NT2/D1 (cell line): ENCODE measurements at regions not wholly inside any gene's neighbourhood (a gene's known extent, or its start where the extent isn't known, plus 50 kb on each side); places are given as distances from the start of the nearest gene placed in this dataset.

ENCODE experiments used
- DNase-seq: peaks from one replicate; pipeline ENCODE4 v3.0.0-alpha.2; 2011; ENCODE audit warnings: low read depth, low spot score
- H3K27me3 ChIP-seq: 2 replicates; pipeline ENCODE4 v1.6.0; 2011; ENCODE audit warnings: mild to moderate bottlenecking; ENCODE audit not compliant: insufficient read length, insufficient read depth
- H3K36me3 ChIP-seq: 2 replicates; pipeline ENCODE4 v1.6.1; 2011; ENCODE audit warnings: mild to moderate bottlenecking, low read length, mixed read lengths; ENCODE audit not compliant: insufficient read depth, insufficient read length
- H3K4me1 ChIP-seq: 2 replicates; pipeline ENCODE4 v1.5.1; 2011; ENCODE audit not compliant: insufficient read depth, insufficient read length
- H3K4me3 ChIP-seq: 2 replicates; pipeline ENCODE4 v1.5.1; 2011; ENCODE audit warnings: low read depth; ENCODE audit not compliant: insufficient read length
- H3K9ac ChIP-seq: 2 replicates; pipeline ENCODE4 v1.6.0; 2011; ENCODE audit warnings: low read depth; ENCODE audit not compliant: insufficient read length
- H3K9me3 ChIP-seq: 2 replicates; pipeline ENCODE4 v1.5.1; 2011; ENCODE audit warnings: mild to moderate bottlenecking, low read length; ENCODE audit not compliant: insufficient read depth
- SUZ12 ChIP-seq: IDR thresholded peaks from 2 replicates; pipeline ENCODE4 v1.6.1; 2011; ENCODE audit not compliant: insufficient read length, insufficient read depth; ENCODE audit errors: extremely low read depth
- YY1 ChIP-seq: IDR thresholded peaks from 2 replicates; pipeline ENCODE4 v1.6.1; 2011; ENCODE audit not compliant: insufficient read length, insufficient read depth
- ZNF274 ChIP-seq: IDR thresholded peaks from 2 replicates; pipeline ENCODE4 v1.6.1; 2011; ENCODE audit warnings: mild to moderate bottlenecking, low read depth, low read length

DNA sequence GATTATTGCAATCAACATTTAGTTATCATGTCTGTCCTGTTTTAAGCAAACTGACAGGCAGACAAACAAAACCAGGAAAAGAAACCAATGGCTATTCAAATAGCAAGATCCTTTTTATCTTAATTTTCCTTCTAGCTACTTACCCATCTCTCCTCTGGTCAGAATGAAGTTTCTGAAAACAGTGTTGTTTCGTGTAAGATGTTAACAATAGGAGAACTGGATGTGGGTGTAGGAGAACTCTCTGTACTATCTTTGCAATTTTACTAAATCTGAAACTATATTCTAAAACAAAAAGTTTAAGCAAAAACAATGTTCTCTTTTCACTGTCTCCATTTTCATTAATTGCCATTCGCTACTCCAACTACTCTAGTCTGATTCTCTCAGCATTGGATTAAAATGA lies 726.4 kb downstream of the ZNF385D start:
- no peaks in the 10 kb centered on the region for H3K27me3 ChIP-seq
- no peaks in the 10 kb centered on the region for H3K9me3 ChIP-seq
- H3K9ac ChIP-seq: no peak overlapping the region
- no peak overlapping the region for H3K4me3 ChIP-seq
- H3K36me3 ChIP-seq: no peaks in the 10 kb centered on the region
- no peak for TF ChIP-seq SUZ12
- TF ChIP-seq YY1: no peak
- TF ChIP-seq ZNF274: no peak
- DNase-seq: no peak
- no peaks in the 10 kb centered on the region for H3K4me1 ChIP-seq

DNA sequence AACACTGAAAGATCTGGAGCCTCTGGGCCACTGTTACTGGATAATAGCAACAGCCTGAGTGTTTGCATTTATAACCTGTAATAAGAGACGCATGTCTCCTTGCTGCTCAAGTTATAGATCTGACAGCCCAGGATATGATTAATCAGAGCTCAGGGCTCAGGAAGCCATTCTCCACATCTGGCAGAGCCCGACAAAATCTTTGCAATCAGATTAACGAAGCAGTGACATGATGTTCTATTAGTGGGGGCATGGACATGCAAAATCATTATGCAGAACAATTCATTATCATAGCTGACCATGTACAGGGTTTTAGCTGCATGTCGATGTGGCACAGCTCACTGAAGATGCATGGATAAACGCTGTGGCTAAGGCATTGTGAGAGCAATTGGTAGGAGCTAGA lies 730.3 kb downstream of the ZNF385D start:
- Histone ChIP-seq H3K4me1 (no peaks in the 10 kb centered on the region), H3K27me3 (no peaks in the 10 kb centered on the region), H3K9ac (no peak overlapping the region), H3K36me3 (no peaks in the 10 kb centered on the region), H3K4me3 (no peak overlapping the region), H3K9me3 (no peaks in the 10 kb centered on the region)
- DNase-seq: no peak
- no peak for TF ChIP-seq SUZ12
- no peak for TF ChIP-seq YY1
- no peak for TF ChIP-seq ZNF274

GRCh38 chr3:21020043-21020442 lies 731.0 kb downstream of the ZNF385D start:
- Histone ChIP-seq H3K4me3 (no peak overlapping the region), H3K36me3 (no peaks in the 10 kb centered on the region), H3K27me3 (no peaks in the 10 kb centered on the region), H3K4me1 (no peaks in the 10 kb centered on the region), H3K9me3 (no peaks in the 10 kb centered on the region), H3K9ac (no peak overlapping the region)
- no peak for DNase-seq
- TF ChIP-seq ZNF274 (no peak), YY1 (no peak), SUZ12 (no peak)

DNA sequence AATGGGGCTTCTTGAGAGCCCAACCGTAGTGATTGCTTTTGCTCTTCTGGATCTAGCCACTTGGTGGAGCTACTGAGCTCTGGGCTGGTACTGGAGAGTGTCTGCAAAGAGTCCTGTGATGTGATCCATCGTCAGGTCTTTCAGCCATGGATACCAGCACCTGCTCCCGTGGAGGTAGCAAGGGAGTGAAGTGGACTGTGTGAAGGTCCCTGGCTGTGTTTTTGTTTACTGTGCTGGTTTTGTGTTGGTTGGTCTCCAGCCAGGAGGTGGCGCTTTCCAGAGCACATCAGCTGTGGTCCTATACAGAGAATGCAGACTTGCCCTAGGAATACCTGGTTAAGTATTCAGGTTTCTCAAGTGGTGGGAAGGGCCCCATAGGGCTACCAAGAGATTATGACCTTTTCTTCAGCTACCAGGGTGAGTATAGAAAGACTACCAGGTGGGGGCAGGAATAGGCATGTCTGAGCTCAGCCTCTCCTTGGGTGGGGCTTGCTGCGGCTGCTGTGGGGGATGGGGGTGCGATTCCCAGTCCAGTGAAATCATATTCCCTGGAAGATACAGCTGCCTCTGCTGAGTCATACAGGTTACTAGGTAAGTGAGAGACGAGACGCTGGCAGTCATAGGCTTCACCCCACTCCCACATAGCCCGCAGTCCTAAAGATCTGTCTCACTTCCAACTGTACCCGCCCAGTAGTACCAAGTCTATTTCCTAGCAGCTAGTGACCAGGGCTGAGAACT lies 733.7 kb downstream of the ZNF385D start:
- no peak overlapping the region for H3K4me3 ChIP-seq
- TF ChIP-seq SUZ12 (no peak), ZNF274 (no peak), YY1 (no peak)
- H3K27me3 ChIP-seq: no peaks in the 10 kb centered on the region
- no peaks in the 10 kb centered on the region for H3K4me1 ChIP-seq
- H3K36me3 ChIP-seq: no peaks in the 10 kb centered on the region
- no peak overlapping the region for H3K9ac ChIP-seq
- H3K9me3 ChIP-seq: no peaks in the 10 kb centered on the region
- peak; percentile 23 for DNase-seq

DNA sequence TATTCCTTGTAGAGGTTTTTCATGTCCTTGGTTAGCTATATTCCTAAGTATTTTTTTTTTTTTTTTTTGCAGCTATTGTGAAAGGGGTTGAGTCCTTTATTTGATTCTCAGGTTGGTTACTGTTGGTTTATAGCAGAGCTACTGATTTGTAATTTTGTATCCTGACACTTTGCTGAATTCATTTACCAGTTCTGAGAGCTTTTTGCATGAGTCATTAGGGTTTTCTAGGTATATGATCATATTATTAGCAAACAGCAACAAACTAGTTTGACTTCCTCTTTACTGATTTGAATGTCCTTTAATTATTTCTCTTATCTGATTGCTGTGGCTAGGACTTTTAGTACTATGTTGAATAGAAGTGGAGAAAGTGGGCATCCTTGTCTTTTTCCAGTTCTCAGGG lies 737.4 kb downstream of the ZNF385D start:
- no peak overlapping the region for H3K4me3 ChIP-seq
- no peaks in the 10 kb centered on the region for H3K4me1 ChIP-seq
- H3K27me3 ChIP-seq: no peaks in the 10 kb centered on the region
- H3K36me3 ChIP-seq: no peaks in the 10 kb centered on the region
- H3K9ac ChIP-seq: no peak overlapping the region
- no peak for TF ChIP-seq SUZ12
- no peak for TF ChIP-seq YY1
- no peak for TF ChIP-seq ZNF274
- no peaks in the 10 kb centered on the region for H3K9me3 ChIP-seq
- DNase-seq: no peak

DNA sequence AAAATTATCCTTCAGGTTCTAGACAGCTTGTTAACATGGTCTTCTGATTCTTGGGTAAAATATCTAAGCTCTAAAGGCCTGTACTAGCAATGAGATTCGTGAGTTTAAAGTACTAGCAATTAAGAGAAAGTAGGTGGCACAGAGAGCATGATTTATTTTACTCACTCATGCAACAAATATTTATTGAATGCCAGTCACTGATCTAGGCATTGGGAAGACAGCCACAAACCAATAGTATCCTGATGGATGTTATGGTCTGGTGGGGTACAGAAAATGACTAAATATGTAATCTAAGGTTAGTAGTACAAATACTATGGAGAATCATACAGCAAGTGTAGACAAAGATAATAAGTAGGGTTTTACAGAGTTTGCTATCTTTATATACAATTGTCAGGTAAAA lies 751.3 kb downstream of the ZNF385D start:
- H3K27me3 ChIP-seq: no peaks in the 10 kb centered on the region
- TF ChIP-seq YY1: no peak
- no peaks in the 10 kb centered on the region for H3K9me3 ChIP-seq
- no peak overlapping the region for H3K9ac ChIP-seq
- H3K4me3 ChIP-seq: no peak overlapping the region
- no peaks in the 10 kb centered on the region for H3K36me3 ChIP-seq
- DNase-seq: no peak
- H3K4me1 ChIP-seq: no peaks in the 10 kb centered on the region

DNA sequence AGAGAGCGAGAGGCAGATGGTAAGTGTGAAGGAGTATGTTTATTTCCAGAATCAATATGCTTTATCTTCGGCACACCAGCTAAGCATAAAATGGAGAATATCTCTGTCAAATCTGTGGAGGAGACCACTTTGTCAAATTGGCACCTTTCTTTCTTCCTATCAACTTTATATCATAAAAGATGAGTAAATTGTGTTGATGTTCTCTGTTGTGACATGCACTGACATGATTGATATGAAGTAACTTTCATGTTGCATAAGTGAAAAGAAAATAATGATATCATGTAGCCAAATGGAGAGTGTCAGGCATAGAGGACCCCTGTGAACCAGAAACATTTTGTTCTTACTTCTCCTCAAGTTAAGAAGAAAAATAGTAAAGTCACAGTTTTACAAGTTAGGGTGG lies 753.8 kb downstream of the ZNF385D start:
- no peak overlapping the region for H3K9ac ChIP-seq
- no peak for DNase-seq
- no peaks in the 10 kb centered on the region for H3K27me3 ChIP-seq
- TF ChIP-seq SUZ12 (no peak), YY1 (no peak), ZNF274 (no peak)
- H3K9me3 ChIP-seq: no peaks in the 10 kb centered on the region
- no peaks in the 10 kb centered on the region for H3K4me1 ChIP-seq
- H3K4me3 ChIP-seq: no peak overlapping the region
- H3K36me3 ChIP-seq: no peaks in the 10 kb centered on the region
